Neural crest cell (in vitro differentiated cells): ENCODE measurements at regions not wholly inside any gene's neighbourhood (a gene's known extent, or its start where the extent isn't known, plus 50 kb on each side); places are given as distances from the start of the nearest gene placed in this dataset.

Experiments
- DNase-seq: peaks from one replicate; pipeline ENCODE4 v3.0.0; 2021; ENCODE audit warnings: low read depth, mixed read lengths, low spot score
- H3K27ac Mint-ChIP-seq: one replicate; pipeline ENCODE4 v1.8.0; 2021; ENCODE audit warnings: mild to moderate bottlenecking, mixed read lengths; ENCODE audit not compliant: unreplicated experiment
- H3K27me3 Mint-ChIP-seq: 2 replicates; pipeline ENCODE4 v1.8.0; 2021; ENCODE audit warnings: low read depth, mild to moderate bottlenecking, mixed read lengths
- H3K36me3 Mint-ChIP-seq: 2 replicates; pipeline ENCODE4 v1.8.0; 2021; ENCODE audit warnings: low read depth, mild to moderate bottlenecking, mixed read lengths
- H3K4me1 Mint-ChIP-seq: 2 replicates; pipeline ENCODE4 v1.8.0; 2021; ENCODE audit warnings: mixed read lengths
- H3K4me3 Mint-ChIP-seq: one replicate; pipeline ENCODE4 v1.8.0; 2021; ENCODE audit warnings: mild to moderate bottlenecking, mixed read lengths
- H3K9me3 Mint-ChIP-seq: 2 replicates; pipeline ENCODE4 v1.8.0; 2021; ENCODE audit warnings: mixed read lengths
- TF ChIP-seq, protein P1 (sequence below): fragments of 200-600 bp; sonication (generic); conservative IDR thresholded peaks from 2 replicates; pipeline ENCODE4 v1.5.0; 2021; ENCODE audit warnings: antibody characterized with exemption, mild to moderate bottlenecking

DNA sequence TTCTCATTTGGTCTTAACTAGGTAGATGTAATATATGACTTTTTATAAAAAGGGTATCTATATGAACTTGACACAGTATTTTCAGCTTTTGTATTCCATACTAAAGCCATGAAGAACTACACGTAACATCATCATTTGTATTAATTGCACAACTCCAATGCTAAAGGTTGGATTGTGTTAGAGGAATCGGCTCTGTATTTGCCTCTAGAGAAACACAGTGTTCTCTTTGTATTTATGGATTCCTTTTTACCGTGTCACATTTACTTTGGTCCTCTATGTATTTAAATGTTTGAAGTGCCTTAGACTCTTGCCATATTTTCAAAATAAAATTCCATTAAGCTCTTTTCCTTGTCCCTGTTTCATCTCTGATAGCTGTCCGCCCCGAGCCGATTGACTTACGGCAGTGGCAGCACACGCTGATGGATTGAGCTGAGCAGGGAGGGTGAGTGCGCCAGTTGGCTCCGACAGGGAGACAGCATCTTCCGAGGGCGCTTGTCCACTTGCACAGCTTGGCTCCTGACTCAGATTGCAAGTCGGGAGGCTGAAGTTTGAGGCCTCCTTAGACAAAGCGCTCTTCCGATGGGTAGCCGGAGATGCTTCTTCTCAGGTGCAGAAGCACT, 95.6 kb upstream of the DMRT1 start:
- H3K9me3 Mint-ChIP-seq, result no peaks in the 10 kb centered on the region
- no peak overlapping the region for H3K4me3 Mint-ChIP-seq
- no peak for DNase-seq
- no peak overlapping the region for H3K27ac Mint-ChIP-seq
- H3K27me3 Mint-ChIP-seq, result no peaks in the 10 kb centered on the region
- H3K36me3 Mint-ChIP-seq, result peaks cover 15% of the 10 kb centered on the region
- TF ChIP-seq, protein P1, sequence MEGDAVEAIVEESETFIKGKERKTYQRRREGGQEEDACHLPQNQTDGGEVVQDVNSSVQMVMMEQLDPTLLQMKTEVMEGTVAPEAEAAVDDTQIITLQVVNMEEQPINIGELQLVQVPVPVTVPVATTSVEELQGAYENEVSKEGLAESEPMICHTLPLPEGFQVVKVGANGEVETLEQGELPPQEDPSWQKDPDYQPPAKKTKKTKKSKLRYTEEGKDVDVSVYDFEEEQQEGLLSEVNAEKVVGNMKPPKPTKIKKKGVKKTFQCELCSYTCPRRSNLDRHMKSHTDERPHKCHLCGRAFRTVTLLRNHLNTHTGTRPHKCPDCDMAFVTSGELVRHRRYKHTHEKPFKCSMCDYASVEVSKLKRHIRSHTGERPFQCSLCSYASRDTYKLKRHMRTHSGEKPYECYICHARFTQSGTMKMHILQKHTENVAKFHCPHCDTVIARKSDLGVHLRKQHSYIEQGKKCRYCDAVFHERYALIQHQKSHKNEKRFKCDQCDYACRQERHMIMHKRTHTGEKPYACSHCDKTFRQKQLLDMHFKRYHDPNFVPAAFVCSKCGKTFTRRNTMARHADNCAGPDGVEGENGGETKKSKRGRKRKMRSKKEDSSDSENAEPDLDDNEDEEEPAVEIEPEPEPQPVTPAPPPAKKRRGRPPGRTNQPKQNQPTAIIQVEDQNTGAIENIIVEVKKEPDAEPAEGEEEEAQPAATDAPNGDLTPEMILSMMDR, result no peak
- H3K4me1 Mint-ChIP-seq, result peaks cover 3% of the 10 kb centered on the region

DNA sequence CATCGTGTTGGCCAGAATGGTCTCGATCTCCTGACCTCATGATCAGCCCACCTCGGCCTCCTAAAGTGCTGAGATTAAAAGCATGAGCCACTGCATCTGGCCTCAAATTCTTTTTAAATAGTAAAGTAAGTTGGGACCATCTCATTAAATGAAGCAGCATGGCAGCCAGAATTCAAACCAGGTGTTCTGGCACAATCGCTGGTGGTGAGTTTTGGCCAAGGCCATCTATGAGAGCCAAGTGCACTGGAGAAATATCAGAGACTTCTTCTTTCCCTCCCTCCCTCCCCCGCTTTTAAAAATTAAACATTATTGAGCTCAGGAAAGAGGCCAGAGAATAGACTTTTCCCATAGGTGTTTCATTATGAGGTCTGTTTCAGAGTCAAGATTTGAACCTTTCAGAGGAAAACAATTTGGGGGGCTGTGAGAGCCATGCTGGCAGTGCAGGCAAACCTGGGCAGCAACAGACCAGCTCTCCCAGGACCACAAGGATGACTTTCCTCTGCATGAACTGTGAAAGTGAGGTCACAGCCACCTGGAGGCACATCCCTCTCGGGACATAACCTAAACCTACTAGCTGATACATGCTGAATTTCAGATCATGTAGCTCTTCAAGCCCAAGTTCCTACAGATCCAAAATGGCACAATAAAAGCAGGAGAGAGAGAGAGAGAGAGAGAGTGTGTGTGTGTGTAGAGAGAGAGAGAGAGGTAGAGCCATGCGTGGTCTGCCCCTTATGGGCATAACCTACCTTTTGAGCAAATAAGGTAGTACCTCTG, 94.6 kb upstream of the DMRT1 start:
- Mint-ChIP-seq H3K4me3 (no peak overlapping the region), H3K9me3 (no peaks in the 10 kb centered on the region), H3K27me3 (no peaks in the 10 kb centered on the region), H3K4me1 (peaks cover 13% of the 10 kb centered on the region), H3K27ac (no peak overlapping the region), H3K36me3 (peaks cover 13% of the 10 kb centered on the region)
- DNase-seq, result no peak
- TF ChIP-seq, protein P1, result no peak

DNA sequence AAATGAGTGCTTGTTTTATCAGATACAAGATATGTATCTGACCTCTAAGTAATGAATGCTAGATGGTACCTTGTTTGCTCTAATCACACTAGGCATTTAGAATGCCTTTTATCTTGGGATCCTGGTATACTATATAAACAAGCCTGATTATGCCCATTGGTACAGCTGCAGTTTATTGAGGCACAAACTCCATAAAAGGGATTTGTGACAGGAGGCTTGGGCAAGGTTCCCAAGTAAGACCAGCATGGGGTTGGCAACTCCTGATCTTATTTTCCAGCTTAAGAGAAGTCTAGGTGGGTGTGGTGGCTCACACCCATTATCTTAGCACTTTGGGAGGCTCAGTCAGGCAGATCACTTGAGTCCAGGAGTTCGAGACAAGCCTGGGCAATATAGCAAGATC, 93.9 kb upstream of the DMRT1 start:
- H3K36me3 Mint-ChIP-seq, result peaks cover 9% of the 10 kb centered on the region
- TF ChIP-seq, protein P1, result no peak
- H3K4me3 Mint-ChIP-seq, result no peak overlapping the region
- H3K4me1 Mint-ChIP-seq, result peaks cover 16% of the 10 kb centered on the region
- H3K27ac Mint-ChIP-seq, result no peak overlapping the region
- H3K27me3 Mint-ChIP-seq, result no peaks in the 10 kb centered on the region
- H3K9me3 Mint-ChIP-seq, result no peaks in the 10 kb centered on the region
- DNase-seq, result no peak

DNA sequence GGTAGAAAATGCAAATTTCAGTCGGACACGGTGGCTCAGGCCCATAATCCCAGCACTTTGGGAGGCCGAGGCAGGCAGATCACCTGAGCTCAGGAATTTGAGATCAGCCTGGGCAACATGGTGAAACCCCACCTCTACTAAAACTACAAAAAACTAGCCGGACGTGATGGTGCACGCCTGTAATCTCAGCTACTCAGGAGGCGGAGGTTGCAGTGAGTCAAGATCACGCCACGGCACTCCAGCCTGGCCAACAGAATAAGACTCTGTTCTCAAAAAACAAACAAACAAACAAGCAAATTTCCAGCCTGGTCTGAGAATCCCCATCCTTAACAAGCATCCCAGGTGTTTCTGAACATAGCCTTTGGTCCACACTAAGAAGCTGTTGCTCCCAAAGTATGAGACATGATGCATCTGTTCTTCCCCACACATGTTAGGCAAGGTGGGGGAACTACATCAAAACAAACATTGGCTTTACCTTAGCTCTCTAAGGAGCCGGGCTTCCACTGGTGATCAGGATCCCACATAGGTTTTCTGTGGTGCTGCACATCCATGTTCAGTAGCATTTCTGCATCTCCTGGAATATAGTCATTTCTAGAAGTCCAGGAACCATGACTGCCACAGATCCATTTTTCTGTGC, 92.5 kb upstream of the DMRT1 start:
- H3K36me3 Mint-ChIP-seq, result peaks cover 5% of the 10 kb centered on the region
- H3K9me3 Mint-ChIP-seq, result no peaks in the 10 kb centered on the region
- no peak overlapping the region for H3K27ac Mint-ChIP-seq
- no peak overlapping the region for H3K4me3 Mint-ChIP-seq
- no peaks in the 10 kb centered on the region for H3K27me3 Mint-ChIP-seq
- H3K4me1 Mint-ChIP-seq, result peaks cover 16% of the 10 kb centered on the region
- DNase-seq, result no peak
- TF ChIP-seq, protein P1, result no peak

DNA sequence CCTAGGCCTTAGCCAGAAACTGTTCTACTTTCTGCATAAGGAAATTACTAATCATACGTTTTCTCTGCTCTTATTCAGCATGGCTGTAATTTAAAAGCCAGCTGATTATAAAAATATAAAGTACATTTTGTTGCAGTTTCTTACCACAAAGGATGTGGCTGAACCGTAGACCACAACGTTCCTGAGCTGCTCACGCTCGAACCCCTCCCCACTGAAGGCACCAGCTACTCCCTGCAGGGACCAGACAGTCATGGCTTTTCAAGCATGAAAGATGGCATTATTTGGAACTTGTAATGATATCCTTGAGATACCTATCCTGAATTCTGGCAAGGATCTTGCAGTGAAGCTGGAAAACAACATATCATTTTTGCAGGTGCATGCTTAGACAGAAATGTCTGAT, 91.8 kb upstream of the DMRT1 start:
- Mint-ChIP-seq H3K27ac (no peak overlapping the region), H3K36me3 (peaks cover 2% of the 10 kb centered on the region)

More for the DNA sequence above, 91.8 kb upstream of the DMRT1 start:
- TF ChIP-seq, protein P1, result no peak
- Mint-ChIP-seq H3K9me3 (no peaks in the 10 kb centered on the region), H3K4me1 (peaks cover 16% of the 10 kb centered on the region), H3K27me3 (no peaks in the 10 kb centered on the region), H3K4me3 (no peak overlapping the region)
- no peak for DNase-seq
